ENCODE measurements at regions not wholly inside any gene's neighbourhood (a gene's known extent, or its start where the extent isn't known, plus 50 kb on each side); places are given as distances from the start of the nearest gene placed in this dataset.
"Not testable (repeated sequence)": the region's sequence is repeated elsewhere in the genome, so short reads cannot be mapped to it uniquely, and the experiment has no call there.

DNA sequence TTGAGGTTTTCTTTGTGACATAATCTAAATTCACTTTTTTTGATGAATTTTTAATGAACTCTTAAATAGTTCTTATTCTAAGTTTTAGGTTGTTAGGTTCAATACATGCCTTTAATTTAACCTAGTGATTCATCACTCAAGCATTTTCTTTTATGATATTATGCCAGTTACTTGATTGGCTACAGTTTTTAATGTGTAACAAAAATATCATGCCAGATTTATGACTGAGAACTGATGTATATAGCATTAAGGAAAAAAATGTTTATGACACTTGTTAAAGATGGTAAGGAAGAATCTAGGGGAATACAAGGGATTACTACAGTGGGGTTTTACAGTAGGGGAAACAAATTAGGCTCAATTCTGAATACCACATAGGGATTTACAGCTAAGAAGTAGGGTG, 103.1 kb downstream of the VGLL3 start:
- no peak for DNase-seq

DNA sequence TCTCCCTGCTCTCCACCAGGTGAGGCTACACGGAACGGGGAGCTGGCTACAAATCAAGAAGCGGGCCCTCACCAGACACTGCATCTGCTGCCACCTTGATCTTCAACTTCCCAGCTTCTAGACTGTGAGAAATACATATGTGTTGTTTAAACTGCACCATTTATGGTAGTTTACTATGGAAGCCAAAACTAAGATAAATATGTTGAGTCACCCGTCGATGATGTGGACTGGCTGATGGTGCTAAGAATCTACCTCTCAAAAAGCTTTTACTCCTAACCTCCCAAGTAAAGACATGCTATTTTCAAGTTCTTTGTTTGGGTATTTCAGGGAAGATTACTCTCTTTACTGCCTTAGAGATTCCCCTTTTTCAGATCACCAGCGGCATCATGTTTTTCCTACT, 110.9 kb downstream of the VGLL3 start:
- no peak for DNase-seq

DNA sequence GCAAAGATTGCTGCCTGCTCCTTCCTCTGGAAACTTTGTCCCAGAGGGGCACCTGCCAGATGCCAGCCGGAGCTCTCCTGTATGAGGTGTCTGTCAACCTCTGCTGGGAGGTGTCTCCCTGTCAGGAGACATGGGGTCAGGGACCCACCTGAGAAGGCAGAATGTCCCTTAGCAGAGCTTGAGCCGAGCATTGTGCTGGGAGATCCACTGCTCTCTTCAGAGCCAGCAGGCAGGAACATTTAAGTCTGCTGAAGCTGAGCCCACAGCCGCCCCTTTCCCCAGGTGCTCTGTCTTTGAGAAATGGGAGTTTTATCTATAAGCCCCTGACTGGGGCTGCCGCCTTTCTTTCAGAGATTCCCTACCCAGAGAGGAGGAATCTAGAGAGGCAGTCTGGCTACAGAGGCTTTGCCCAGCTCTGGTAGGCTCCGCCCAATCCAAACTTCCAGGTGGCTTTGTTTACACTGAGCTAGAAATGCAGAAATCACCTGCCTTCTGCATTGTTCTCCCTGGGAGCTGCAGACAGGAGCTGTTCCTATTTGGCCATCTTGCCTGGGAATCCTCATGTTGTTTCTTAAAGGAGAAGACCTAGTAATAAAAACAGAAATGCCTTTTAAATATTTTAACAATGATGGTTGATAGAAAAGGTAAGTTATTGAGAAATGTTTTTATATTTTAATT, 114.3 kb downstream of the VGLL3 start:
- not testable (repeated sequence) for DNase-seq

DNA sequence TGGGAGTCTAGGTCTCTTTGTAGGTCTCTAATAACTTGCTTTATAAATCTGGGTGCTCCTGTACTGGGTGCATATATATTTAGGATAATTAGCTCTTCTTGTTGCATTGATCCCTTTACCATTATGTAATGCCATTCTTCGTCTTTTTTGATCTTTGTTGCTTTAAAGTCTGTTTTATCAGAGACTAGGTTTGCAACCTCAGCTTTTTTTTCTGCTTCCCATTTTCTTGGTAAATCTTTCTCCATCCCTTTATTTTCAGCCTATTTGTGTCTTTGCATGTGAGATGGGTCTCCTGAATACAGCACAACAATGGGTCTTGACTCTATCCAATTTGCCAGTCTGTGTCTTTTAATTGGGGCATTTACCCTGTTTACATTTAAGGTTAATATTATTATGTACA, 116.2 kb downstream of the VGLL3 start:
- DNase-seq, result not testable (repeated sequence)

DNA sequence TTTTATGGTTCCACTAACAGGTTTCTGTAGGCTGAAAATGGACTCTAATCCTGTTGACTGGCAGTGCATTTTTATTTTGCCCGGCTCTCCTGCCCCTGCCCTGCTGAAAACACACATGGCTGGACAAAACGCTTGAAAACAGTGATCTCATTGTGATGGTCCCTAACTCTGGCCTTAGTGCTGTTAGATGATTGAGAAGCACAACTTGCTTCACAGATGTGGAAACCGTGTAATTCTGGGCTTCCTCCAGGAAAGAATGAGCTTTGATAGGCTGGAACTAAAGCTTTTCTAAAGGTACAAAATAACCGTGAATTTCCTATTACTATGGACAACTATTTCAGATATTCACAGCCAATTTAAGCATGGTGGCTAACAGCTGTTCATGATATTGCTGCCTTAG, 121.4 kb downstream of the VGLL3 start:
- no peak for DNase-seq

DNA sequence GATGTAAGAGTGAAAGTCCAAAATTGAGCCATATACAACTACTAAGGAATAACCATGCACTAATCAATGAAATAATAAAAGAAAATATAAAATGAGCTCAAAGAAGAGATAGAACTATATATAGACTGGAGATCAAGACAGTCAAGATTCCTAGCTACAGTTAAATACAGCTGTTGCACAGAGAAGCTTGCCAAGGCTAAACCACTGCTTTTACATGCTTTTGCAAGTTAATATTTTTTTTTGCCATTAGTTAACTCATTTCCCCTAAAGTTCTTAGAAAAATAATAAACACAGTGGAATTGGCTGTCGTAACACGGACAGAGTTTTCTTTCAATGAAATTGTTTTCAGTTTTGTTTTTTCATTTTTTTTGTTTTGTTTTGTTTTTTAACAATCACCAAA, 123.0 kb downstream of the VGLL3 start:
- no peak for DNase-seq

DNA sequence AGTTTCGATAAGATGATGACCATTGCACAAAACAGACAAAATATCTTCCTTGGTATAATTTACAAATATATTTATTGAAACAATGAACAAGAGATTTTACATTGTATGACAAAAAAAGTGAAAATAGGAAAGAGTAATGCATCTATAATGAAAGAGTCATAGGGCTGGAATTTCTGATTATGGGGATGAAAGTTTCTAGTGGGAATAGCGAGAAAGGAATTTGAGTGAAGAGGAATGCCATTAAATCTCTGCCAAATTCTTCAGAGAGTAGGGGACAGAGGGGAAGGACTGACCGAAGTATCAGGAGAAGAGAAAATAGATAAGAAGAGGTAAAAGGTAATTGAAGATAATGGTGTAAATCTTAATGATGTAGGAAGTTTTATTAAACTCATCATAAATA, 125.4 kb downstream of the VGLL3 start:
- no peak for DNase-seq

DNA sequence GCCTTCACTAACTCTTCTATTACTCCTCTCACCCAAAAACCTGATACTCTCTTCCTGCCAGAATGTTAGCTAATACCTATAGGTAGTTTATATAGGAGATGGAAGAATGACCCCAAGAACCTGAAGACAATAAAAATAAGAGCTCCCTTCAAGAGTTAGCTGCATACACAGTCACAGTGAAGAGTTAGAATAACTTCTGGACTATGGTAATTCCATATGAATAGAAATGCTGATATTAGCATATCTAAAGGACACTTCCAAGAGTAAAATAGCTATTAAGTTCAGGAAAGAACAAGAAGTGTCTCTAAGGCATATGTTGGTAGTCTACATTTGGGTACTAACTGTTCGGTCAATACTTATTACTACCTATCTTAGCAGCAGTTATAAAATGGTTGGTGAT, 134.2 kb downstream of the VGLL3 start:
- no peak for DNase-seq

DNA sequence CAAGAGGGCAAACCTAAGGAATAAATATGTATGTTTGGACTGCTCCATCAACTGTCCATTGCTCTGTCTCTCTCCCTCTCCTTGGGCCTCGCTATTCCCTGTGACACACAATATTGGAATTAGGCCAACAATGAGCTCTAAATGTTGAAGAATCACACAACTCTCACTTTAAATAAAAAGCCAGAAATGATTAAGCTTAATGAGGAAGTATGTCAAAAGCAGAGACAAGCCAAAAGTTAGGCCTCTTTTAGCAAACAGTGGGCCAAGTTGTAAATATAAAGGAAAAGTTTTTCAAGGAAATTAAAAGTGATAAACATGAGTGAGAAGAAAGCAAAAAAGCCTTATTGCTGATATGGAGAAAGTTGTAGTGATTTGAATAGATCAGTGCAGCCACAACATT, 141.0 kb downstream of the VGLL3 start:
- no peak for DNase-seq

DNA sequence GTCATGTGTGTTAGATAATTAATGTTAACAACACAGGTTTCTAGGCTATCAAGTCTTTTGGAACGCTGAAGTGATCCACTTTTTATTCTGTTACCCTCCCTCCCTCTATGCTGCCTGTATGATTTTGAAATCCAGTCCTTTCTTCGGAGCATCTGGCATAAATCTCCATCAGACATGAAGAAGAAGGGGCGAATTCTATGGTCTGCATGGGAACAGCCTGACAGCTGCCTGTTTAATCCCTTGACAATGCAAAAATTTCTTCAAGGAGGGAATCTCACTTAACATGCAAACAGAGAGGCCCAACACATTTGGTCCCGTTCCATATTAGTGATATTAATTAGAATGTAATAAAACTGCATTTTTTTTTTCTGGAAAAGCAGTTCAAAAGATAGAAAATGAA, 145.2 kb downstream of the VGLL3 start:
- DNase-seq, result no peak

DNA sequence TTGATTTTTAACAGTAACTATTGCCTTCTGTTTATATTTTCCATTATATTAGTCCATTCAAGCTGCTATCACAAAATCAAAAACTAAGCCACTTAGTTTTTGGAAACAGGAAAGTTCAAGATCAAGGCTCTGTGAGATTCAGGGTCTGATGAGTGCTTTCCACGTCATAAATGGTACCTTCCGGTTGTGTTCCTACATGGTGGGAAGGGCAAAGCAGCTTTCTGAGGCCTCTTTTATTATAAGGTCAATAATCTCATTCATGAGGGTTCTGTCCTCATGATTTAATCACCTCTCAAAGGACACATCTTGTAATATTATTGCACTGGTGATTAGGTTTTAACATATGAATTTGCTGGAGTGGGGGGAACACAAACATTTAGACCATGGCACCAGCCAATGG, 152.0 kb downstream of the VGLL3 start:
- DNase-seq, result no peak

DNA sequence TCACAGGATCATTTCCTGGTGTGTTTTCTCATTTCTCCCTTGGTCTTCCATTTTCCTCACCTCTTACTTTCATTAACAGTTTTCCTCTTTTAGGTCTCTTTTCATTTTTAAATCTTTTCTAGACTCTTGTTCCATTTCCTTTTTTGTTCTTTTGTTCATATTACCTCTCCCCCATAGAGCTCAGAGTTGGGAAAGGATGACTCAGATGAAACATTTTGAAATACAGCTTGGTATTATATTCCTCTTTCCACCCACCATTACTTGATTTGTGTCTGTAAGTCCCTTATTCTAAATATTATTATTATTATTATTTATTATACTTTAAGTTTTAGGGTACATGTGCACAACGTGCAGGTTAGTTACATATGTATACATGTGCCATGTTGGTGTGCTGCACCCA, 153.1 kb downstream of the VGLL3 start:
- no peak for DNase-seq

DNA sequence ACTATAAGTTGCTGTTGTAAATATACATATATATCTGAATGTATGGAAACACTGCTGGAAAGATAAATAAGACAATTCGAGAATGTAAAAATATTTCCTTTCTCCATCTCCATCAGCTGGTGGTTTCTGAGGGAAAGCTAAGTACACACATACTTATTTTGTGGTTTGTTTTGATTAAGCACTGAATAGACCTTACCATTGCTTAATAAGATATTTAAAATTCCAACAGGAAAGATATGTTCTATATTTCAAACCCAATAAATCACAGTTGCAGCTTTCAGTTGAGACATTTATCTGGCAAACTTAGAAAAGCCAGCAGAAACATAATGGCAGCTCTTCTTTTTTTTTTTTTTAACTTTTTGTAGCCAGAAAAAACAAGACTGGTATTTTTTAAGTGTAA, 160.4 kb downstream of the VGLL3 start:
- DNase-seq, result no peak

DNA sequence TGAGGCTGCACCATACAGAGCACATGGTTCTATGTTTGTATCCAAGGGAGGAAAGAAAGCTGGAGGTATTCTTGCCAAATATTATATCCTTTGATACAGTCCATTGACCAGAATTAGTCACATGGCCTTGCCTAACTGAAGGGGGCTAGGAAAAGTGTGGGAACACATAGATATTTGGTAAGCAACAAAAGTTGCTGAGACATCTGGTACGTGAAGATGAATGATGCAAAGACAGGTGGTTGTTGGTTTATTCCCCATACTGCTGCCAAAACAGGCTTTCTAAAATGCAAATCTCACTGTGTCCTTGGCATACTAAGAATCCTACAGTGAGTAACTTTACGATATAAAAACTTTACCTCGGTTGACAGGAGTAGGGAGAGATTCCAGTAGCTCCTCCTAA, 162.2 kb downstream of the VGLL3 start:
- no peak for DNase-seq

DNA sequence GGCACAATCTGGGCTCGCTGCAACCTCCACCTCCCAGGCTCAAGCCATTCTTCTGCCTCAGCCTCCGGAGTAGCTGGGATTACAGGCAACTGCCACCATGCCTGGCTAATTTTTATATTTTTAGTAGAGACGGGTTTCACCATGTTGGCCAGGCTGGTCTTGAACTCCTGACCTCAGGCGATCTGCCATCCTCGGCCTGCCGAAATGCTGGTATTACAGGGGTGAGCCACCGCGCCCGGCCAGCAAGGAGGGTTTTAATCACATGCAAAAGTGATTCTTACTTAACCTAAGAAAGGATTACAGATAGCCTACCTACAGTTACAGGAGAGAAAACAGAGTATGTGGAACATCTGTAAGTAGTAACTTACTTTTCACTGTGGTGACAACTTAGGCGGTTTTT, 163.4 kb downstream of the VGLL3 start:
- not testable (repeated sequence) for DNase-seq

DNA sequence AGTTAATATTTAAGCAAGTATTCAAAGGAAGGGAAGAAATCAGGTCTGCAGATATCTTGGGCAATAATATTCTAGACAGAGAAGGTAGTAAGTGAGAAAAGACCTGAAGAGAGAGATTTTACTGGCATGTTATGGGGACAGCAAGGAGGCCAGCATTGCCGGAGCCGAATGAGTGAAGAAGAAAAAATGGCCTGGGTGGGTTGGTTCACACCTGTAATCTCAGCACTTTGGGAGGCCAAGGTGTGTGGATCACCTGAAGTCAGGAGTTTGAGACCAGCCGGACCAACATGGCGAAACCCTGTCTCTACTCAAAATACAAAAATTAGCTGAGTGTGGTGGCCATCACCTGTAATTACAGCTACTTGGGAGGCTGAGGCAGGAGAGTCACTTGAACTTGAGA, 164.7 kb downstream of the VGLL3 start:
- DNase-seq, result no peak

DNA sequence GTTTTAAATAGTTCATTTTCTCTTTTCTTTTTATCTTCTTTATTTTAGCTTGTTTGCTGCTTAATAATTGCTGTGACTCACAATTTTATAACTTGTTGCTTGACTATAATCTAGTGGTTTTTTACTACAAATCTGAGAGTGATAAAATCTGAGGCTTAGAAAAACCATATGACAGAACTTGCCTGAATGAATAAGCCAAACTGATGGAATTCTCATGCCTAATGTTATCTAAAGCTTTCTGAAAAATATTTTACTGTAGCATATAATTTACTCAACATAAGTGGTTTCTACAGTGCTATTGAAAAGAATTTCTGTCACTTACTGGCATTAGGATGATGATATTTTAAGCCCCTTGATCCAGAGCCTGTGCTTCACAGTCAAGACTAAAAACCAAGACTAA, 175.1 kb downstream of the VGLL3 start:
- no peak for DNase-seq

DNA sequence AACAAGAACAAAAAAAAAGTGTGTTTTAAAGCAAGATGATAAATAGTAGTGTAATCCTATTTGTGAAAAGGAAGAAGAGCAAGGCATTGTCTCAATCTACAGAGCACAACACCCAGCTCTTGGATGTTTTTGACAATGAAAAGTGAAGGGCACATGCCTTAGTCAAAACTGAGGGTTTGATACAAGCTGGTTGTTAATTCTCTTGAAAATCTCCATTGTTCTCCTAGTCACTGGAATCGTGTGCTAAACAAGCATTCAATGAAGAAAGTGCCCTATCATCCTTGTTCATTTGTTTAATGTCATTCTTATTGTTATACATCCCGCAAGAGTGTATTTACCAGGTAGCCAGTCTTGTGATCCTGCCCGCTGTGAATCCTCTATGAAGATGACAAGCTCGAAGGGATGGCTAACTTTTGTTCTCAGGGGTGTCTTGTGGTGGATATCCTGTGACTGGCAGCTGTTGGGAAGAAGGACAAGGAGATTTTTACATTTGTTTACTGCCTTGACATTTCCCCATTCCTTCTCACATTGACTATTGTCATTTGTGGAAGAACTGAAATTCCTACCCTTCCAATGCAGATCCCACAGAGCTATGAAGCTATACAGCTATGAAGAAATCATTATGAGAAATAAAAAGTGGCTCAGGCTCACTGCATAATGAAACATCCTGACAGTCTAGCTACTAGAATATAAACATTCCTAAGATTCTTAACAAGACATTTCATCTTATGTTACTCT, 175.9 kb downstream of the VGLL3 start:
- no peak for DNase-seq

DNA sequence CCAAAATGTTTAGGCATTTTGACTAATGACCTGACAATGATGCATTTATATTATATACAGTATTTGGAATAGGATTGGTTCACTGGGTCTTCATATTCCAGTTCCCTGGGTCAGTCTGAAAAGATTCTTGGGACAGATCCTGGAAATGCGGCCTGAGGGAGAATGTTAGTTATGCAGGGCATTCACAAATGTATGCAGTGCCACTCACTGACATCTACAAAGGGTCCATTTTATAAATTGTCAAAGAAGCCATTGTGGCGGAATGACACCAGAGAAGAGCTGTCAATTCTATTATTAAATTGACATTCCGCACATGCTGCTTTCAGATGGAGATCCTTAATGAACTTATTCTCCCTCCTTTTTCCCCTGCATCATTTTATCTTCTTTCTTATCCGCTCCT, 176.6 kb downstream of the VGLL3 start:
- no peak for DNase-seq

DNA sequence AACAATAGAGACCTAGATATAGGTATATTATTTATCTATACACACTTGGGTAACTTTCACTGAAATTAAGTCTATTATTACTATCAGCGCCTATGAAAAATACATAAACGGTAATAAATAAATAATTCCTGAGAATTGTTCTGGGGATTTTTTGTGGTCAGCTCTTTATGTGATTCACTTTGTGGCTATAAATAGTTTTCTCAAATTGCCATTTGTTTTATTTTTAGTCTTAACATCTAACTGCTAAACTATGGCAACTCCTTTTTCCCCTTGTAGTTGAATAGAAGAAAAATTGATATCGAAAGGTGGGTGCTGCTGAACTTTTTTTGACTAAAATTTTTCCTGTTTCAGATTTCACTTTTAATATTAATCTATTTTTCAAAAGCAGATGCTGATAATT, 189.0 kb downstream of the VGLL3 start:
- DNase-seq, result no peak

DNA sequence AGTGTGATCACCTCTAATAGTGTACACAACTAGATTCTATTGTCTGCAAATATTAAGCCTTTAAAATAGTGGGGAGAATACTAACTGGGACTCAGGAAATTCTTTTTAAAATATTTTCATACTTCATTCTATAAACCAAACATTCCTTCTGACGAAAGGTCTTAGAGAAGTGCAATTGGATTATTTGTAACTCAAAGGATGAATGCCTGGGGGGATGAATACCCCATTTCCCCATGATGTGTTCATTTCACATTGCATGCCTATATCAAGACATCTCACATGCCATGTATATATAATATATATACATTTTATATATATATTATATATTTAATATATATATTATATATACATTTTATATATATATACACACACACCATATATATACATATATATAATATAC, 189.9 kb downstream of the VGLL3 start:
- no peak for DNase-seq

DNA sequence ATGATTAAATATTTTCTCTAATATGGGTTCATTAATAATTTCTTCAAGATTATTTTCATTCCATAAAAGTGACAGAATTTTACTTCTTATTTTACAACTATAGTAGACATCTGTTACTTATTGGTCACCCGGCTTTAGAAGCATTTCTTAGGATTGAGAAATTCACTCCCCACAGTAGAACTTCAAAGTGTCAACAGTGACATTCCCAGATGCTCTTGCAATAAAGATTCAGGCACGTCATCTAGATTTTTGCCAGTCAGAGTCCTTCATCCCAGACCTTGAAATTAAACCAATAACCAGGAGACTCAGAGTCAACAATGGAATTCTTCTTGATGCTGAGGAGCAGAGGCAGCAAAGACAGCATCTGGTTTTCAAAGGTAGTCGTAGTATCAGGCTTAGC, 190.8 kb downstream of the VGLL3 start:
- no peak for DNase-seq

DNA sequence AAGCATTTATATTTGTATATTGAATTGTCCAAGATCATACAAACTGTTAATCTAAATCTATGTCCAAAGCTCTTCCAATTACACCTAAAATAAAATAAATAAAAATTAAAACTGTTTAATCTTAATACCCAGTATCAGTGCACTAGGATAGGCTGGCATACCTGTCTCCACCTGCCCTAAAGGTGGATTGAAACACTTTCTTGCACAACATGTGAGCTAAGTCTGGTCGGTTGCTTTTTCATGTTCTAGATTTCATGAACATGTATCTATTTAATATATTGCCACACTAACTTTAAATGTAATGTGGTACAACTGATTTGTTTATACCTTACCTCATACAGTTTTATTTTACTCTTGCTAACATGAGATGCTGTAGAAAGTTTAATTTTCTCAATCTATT, 193.0 kb downstream of the VGLL3 start:
- DNase-seq, result no peak

DNA sequence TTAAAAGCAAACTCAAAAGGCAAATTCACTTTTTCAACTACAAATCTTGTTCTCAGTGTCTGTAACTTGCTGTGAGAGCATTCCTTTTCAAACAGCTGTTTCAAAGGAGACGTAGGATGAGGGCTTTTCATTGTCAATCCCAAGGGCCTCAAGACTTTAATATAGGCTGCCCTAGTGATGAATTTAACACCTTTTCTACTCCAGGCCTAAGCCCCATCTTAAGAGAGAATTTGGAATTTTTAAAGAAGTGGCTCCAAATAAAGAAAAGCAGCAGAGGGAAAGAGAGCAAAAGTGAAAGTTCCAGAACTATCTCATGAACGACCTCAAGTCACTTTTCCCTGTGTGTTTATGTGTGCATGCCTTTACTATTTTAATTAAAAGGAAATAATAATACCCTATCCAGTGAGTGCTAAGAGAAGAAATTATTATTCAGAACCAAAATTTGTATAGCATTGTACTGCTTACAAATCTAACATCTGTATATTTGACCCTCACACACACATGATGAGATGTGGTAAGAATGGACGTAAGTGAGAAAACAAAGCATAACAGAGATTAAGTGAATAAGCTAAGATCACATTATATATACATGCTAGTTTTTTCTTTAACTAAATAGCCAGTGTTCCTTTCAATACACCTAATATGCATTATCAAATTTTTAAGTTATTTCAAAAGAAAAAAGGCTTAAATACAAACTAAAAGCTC, 196.4 kb downstream of the VGLL3 start:
- DNase-seq, result no peak
